ENCODE measurements at regions not wholly inside any gene's neighbourhood (a gene's known extent, or its start where the extent isn't known, plus 50 kb on each side); places are given as distances from the start of the nearest gene placed in this dataset.

DNA sequence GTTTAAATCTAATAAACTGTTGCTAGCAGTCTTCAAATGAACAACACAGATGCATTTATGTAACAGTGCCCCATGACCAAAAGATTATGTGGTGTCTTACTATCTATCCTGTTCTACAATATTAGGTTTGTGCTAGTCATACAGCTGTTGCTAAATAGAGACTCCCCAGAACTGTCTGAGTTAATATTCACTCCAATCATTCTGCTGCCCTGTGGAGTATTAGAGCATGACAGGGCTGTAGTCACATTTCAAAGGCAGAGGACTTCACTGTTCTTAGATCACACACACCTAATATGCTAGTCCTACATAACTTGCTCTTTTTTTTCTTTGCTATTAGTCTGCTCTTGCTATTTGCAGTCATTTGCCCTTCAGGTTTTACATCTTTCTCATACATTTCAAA is 157.6 kb upstream of the MDGA2 start:
- Histone ChIP-seq H3K27ac (ENCODE audit: low read length) (no peak overlapping the region), H3K4me1 (ENCODE audit: control insufficient read depth, insufficient read depth, low read length) (no peaks in the 10 kb centered on the region), H3K4me3 (ENCODE audit: low read length) (no peak overlapping the region), H3K36me3 (ENCODE audit: control insufficient read depth, insufficient read depth, low read length) (no peaks in the 10 kb centered on the region), H3K9me3 (ENCODE audit: control insufficient read depth, insufficient read depth, low read length) (no peaks in the 10 kb centered on the region), H3K27me3 (ENCODE audit: control insufficient read depth, insufficient read depth, low read length) (no peaks in the 10 kb centered on the region)
- DNase-seq (ENCODE audit: low read depth, low spot score) = no peak

DNA sequence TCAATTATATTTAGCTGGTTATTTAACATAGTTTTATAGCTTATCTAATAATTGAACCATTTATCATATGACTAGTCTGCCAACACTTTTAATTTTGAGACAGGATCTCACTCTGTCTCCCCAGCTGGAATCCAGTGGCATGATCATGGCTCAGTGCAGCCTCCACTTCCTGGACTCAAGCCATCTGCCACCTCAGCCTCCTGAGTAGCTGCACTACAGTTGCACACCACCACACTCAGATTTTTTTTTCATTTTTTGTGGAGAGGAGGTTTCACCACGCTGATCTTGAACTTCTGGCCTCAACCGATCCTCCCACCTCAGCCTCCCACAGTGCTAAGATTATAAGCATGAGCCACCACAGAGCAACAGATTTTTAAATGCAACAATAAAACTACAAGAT is 151.4 kb upstream of the MDGA2 start:
- Histone ChIP-seq H3K36me3 (ENCODE audit: control insufficient read depth, insufficient read depth, low read length) (no peaks in the 10 kb centered on the region), H3K4me3 (ENCODE audit: low read length) (no peak overlapping the region), H3K9me3 (ENCODE audit: control insufficient read depth, insufficient read depth, low read length) (no peaks in the 10 kb centered on the region), H3K27me3 (ENCODE audit: control insufficient read depth, insufficient read depth, low read length) (no peaks in the 10 kb centered on the region), H3K4me1 (ENCODE audit: control insufficient read depth, insufficient read depth, low read length) (no peaks in the 10 kb centered on the region), H3K27ac (ENCODE audit: low read length) (no peak overlapping the region)
- no CpG with 5 or more reads among the region's 2 CpGs for WGBS (ENCODE audit: insufficient coverage, insufficient read length)
- no peak for DNase-seq (ENCODE audit: low read depth, low spot score)

DNA sequence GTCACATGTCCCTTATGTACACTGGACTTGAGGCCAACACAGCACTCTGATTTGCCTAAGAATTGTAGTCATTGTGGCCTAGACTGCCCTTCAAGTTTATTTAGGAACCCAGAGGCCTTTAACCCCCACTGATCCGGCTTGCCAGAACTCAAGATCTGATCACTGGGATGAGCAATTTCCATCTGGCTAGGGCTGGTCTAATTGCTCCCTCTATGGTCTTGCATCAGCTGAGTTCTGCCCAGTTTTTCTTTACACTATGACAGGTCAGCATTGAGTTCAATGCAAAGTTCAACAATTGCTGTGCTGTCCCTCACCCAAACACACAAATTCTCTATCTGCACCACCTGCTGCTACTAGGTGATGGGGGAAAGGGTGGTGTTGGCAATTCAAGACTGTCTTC is 146.9 kb upstream of the MDGA2 start:
- no peaks in the 10 kb centered on the region for H3K4me1 ChIP-seq (ENCODE audit: control insufficient read depth, insufficient read depth, low read length)
- no peak overlapping the region for H3K4me3 ChIP-seq (ENCODE audit: low read length)
- H3K27ac ChIP-seq (ENCODE audit: low read length) = no peak overlapping the region
- DNase-seq (ENCODE audit: low read depth, low spot score) = no peak
- no peaks in the 10 kb centered on the region for H3K36me3 ChIP-seq (ENCODE audit: control insufficient read depth, insufficient read depth, low read length)
- no peaks in the 10 kb centered on the region for H3K9me3 ChIP-seq (ENCODE audit: control insufficient read depth, insufficient read depth, low read length)
- H3K27me3 ChIP-seq (ENCODE audit: control insufficient read depth, insufficient read depth, low read length) = no peaks in the 10 kb centered on the region
- WGBS (ENCODE audit: insufficient coverage, insufficient read length) = no CpG with 5 or more reads among the region's 1 CpG

DNA sequence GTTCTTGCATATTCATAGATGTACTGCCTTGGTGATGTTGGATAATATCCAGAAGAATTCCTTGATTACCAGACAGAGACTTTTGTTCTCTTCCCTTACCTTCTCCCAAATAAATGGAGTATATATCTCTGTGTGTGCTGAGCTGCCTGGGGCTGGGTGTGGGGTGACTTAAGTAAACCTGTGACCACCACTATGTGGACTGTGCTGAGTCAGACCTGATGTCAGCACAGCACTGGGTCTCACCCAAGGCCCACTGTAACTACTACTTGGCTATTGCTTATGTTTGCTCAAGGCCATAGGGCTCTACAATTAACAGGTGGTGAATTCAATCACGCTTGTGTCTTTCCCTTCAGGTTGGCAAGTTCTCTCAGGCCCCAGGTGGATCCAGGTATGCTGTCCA is 145.7 kb upstream of the MDGA2 start:
- no peaks in the 10 kb centered on the region for H3K27me3 ChIP-seq (ENCODE audit: control insufficient read depth, insufficient read depth, low read length)
- no CpG with 5 or more reads among the region's 1 CpG for WGBS (ENCODE audit: insufficient coverage, insufficient read length)
- no peaks in the 10 kb centered on the region for H3K9me3 ChIP-seq (ENCODE audit: control insufficient read depth, insufficient read depth, low read length)
- DNase-seq (ENCODE audit: low read depth, low spot score) = no peak
- no peaks in the 10 kb centered on the region for H3K36me3 ChIP-seq (ENCODE audit: control insufficient read depth, insufficient read depth, low read length)
- no peak overlapping the region for H3K4me3 ChIP-seq (ENCODE audit: low read length)
- no peaks in the 10 kb centered on the region for H3K4me1 ChIP-seq (ENCODE audit: control insufficient read depth, insufficient read depth, low read length)
- no peak overlapping the region for H3K27ac ChIP-seq (ENCODE audit: low read length)

DNA sequence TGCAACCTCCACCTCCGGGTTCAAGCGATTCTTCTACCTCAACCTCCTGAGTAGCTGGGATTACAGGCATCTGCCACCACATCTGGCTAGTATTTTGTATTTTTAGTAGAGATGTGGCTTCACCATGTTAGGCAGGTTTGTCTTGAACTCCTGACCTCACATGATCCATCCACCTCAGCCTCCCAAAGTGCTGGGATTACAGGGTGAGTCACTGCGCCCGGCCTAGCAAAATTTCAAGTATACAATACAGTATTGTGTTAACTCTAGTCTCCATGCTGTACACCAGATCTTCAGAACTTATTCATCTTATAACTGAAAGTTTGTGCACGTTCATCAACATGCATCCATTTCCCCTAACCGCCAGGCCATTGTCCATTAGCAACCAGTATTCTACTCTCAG is 115.1 kb upstream of the MDGA2 start:
- WGBS (ENCODE audit: insufficient coverage, insufficient read length) = no CpG with 5 or more reads among the region's 6 CpGs
- Histone ChIP-seq H3K4me1 (ENCODE audit: control insufficient read depth, insufficient read depth, low read length) (no peaks in the 10 kb centered on the region), H3K9me3 (ENCODE audit: control insufficient read depth, insufficient read depth, low read length) (no peaks in the 10 kb centered on the region), H3K36me3 (ENCODE audit: control insufficient read depth, insufficient read depth, low read length) (no peaks in the 10 kb centered on the region), H3K4me3 (ENCODE audit: low read length) (no peak overlapping the region), H3K27ac (ENCODE audit: low read length) (no peak overlapping the region), H3K27me3 (ENCODE audit: control insufficient read depth, insufficient read depth, low read length) (no peaks in the 10 kb centered on the region)
- DNase-seq (ENCODE audit: low read depth, low spot score) = no peak

DNA sequence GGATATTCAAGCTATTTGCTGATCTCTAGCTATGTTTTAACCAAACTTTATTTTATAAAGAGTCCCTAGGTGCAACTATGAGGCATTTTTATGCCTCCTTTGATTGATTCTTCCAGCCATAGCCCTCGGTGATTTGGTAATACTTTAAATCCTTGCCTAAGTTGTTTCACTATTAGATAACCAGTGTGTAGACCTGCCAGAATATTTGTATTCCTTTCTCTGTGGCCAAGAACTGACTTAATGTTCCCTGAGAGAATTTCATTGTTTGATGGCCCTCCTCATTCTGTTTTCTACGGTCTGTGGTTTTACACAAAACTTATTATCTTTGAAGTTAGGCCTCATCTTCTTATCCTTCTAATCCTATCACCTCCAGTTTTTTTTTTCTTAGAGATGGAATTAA is 109.7 kb upstream of the MDGA2 start:
- Histone ChIP-seq H3K27me3 (ENCODE audit: control insufficient read depth, insufficient read depth, low read length) (no peaks in the 10 kb centered on the region), H3K27ac (ENCODE audit: low read length) (no peak overlapping the region), H3K4me1 (ENCODE audit: control insufficient read depth, insufficient read depth, low read length) (no peaks in the 10 kb centered on the region), H3K36me3 (ENCODE audit: control insufficient read depth, insufficient read depth, low read length) (no peaks in the 10 kb centered on the region), H3K4me3 (ENCODE audit: low read length) (no peak overlapping the region), H3K9me3 (ENCODE audit: control insufficient read depth, insufficient read depth, low read length) (no peaks in the 10 kb centered on the region)
- WGBS (ENCODE audit: insufficient coverage, insufficient read length) = no CpG with 5 or more reads among the region's 2 CpGs
- no peak for DNase-seq (ENCODE audit: low read depth, low spot score)

DNA sequence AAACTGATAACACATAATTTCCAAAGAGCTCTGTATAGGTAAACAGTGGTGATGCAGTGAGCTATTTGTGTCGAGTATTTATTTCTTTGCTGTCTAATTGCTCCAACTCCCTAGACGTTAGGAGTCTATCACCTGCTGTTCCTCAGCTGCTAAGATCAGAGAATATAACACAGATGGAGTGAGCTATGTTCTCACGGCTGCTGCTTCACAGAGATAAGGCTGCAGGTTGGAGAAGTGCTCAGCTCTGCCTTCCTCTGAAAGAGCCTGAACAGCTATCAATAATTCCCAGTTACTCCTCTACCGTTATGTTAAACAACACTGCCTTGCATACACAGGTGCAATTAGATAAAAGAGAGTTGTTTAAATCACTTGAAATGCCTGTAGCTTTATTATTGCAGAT is 103.2 kb upstream of the MDGA2 start:
- Histone ChIP-seq H3K36me3 (ENCODE audit: control insufficient read depth, insufficient read depth, low read length) (no peaks in the 10 kb centered on the region), H3K27ac (ENCODE audit: low read length) (no peak overlapping the region), H3K9me3 (ENCODE audit: control insufficient read depth, insufficient read depth, low read length) (no peaks in the 10 kb centered on the region), H3K27me3 (ENCODE audit: control insufficient read depth, insufficient read depth, low read length) (no peaks in the 10 kb centered on the region), H3K4me3 (ENCODE audit: low read length) (no peak overlapping the region), H3K4me1 (ENCODE audit: control insufficient read depth, insufficient read depth, low read length) (no peaks in the 10 kb centered on the region)
- WGBS (ENCODE audit: insufficient coverage, insufficient read length) = no CpG with 5 or more reads among the region's 4 CpGs
- no peak for DNase-seq (ENCODE audit: low read depth, low spot score)

DNA sequence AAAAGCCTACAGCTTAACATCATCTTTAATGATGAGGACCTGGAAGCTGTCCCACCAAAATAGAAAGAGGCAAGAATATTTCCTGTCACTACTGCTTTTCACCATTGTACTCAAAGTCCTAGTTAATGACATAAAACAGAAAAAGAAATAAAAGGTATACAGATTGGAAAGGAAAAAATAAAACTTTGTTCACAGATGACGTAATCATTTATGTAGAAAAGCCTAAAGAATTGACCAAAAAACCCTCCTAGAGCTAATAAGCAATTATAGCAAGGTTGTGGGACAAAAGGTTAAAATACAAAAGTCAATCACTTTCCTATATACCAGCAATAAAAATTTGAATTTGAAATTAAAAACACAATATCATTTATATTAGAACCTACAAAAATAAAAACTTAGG is 97.2 kb upstream of the MDGA2 start:
- Histone ChIP-seq H3K4me1 (ENCODE audit: control insufficient read depth, insufficient read depth, low read length) (no peaks in the 10 kb centered on the region), H3K27me3 (ENCODE audit: control insufficient read depth, insufficient read depth, low read length) (no peaks in the 10 kb centered on the region), H3K4me3 (ENCODE audit: low read length) (no peak overlapping the region), H3K36me3 (ENCODE audit: control insufficient read depth, insufficient read depth, low read length) (no peaks in the 10 kb centered on the region), H3K27ac (ENCODE audit: low read length) (no peak overlapping the region), H3K9me3 (ENCODE audit: control insufficient read depth, insufficient read depth, low read length) (no peaks in the 10 kb centered on the region)
- WGBS (ENCODE audit: insufficient coverage, insufficient read length) = no CpG with 5 or more reads among the region's 1 CpG
- no peak for DNase-seq (ENCODE audit: low read depth, low spot score)

DNA sequence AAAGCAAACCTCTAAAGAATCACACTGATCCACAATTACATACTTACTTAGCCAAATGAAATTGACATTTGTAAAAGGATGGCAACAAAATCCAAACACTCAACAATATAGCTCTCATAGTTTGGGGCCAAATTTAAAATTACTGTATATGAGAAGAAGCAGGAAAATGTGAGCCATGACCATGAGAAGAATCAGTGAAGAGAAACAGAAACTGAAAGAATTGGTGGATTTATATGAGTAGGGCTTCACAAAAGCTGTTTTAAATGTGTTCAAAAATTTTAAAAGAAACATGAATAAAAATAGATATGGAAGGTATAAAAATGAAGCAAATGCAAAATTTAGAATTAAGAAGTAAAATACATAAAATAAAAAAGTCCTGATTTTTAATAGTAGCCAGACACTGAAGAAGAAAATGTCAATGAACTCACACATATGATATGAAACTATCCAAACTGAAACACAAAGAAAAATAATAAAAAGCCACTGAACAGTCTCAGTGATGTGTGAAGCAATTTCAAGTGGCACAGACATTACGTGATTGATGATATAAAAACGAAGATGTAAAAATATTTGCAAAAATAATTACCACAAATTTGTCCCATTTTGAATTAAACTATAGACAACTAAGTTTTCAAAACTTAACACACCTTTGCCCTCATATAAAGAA is 87.9 kb upstream of the MDGA2 start:
- no peak for DNase-seq (ENCODE audit: low read depth, low spot score)
- no peaks in the 10 kb centered on the region for H3K27me3 ChIP-seq (ENCODE audit: control insufficient read depth, insufficient read depth, low read length)
- H3K9me3 ChIP-seq (ENCODE audit: control insufficient read depth, insufficient read depth, low read length) = no peaks in the 10 kb centered on the region; the same call in 1 of the 2 replicates
- no peak overlapping the region for H3K4me3 ChIP-seq (ENCODE audit: low read length)
- H3K36me3 ChIP-seq (ENCODE audit: control insufficient read depth, insufficient read depth, low read length) = no peaks in the 10 kb centered on the region
- H3K4me1 ChIP-seq (ENCODE audit: control insufficient read depth, insufficient read depth, low read length) = no peaks in the 10 kb centered on the region
- H3K27ac ChIP-seq (ENCODE audit: low read length) = no peak overlapping the region
- WGBS (ENCODE audit: insufficient coverage, insufficient read length) = no CpG with 5 or more reads among the region's 2 CpGs

DNA sequence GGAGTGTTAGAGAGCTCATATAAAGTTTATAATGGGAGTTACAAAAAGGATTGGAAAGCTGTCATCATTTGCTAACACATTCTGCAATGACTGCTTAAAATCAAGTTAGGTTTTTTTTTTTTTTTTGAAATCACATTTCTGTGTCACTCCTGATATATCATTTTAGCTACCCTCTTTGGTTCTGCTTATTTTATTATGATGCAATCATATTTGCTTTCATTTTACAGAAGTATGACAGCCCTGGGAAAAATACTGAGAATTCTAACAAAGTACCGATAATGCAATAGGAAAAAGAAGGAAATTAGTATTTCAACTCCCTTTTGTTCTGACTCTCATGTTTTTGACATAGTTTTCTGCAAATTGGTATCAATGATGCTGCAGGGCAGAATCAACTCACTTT is 71.6 kb upstream of the MDGA2 start:
- Histone ChIP-seq H3K36me3 (ENCODE audit: control insufficient read depth, insufficient read depth, low read length) (no peaks in the 10 kb centered on the region), H3K9me3 (ENCODE audit: control insufficient read depth, insufficient read depth, low read length) (no peaks in the 10 kb centered on the region), H3K4me3 (ENCODE audit: low read length) (no peak overlapping the region), H3K27ac (ENCODE audit: low read length) (no peak overlapping the region), H3K4me1 (ENCODE audit: control insufficient read depth, insufficient read depth, low read length) (no peaks in the 10 kb centered on the region; the same call in 1 of the 2 replicates), H3K27me3 (ENCODE audit: control insufficient read depth, insufficient read depth, low read length) (no peaks in the 10 kb centered on the region)
- DNase-seq (ENCODE audit: low read depth, low spot score) = no peak
- no CpG with 5 or more reads among the region's 1 CpG for WGBS (ENCODE audit: insufficient coverage, insufficient read length)

DNA sequence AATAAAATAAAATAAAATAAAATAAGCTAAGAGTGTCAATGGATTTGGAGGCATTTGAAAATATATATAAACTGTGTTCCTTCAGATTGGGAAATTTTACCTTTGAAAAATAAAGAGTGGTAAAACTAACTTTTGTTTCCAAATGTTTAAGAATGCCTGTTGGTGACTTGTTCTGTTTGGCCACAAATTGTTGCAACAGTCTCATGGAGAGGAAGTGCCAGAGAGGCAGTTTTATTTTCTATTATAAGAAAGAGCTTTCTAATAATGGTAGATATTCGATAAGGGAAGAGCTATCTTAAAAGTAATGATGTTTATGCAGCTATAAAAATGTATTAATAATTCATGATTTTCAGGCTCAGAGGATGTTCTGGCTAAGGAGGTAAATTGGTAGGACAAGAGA is 68.8 kb upstream of the MDGA2 start:
- no CpG with 5 or more reads among the region's 1 CpG for whole genome bisulfite sequencing (ENCODE audit: insufficient coverage, insufficient read length)
- no peak overlapping the region for H3K4me3 ChIP-seq (ENCODE audit: low read length)
- no peaks in the 10 kb centered on the region for H3K27me3 ChIP-seq (ENCODE audit: control insufficient read depth, insufficient read depth, low read length)
- no peaks in the 10 kb centered on the region; the same call in 1 of the 2 replicates for H3K4me1 ChIP-seq (ENCODE audit: control insufficient read depth, insufficient read depth, low read length)
- no peak overlapping the region for H3K27ac ChIP-seq (ENCODE audit: low read length)
- H3K36me3 ChIP-seq (ENCODE audit: control insufficient read depth, insufficient read depth, low read length) = no peaks in the 10 kb centered on the region
- DNase-seq (ENCODE audit: low read depth, low spot score) = no peak
- no peaks in the 10 kb centered on the region for H3K9me3 ChIP-seq (ENCODE audit: control insufficient read depth, insufficient read depth, low read length)

Measured in iPS DF 6.9 (cell line).